ENCODE measurements at regions not wholly inside any gene's neighbourhood (a gene's known extent, or its start where the extent isn't known, plus 50 kb on each side); places are given as distances from the start of the nearest gene placed in this dataset.

- CTCF ChIA-PET, result no interaction called here
- no TSS peak for BruUV-seq (replicated peaks)
- no peak for DNase-seq (ENCODE audit: low spot score)
- TF ChIP-seq EZH2 (IDR thresholded peaks at IDR 0.05; ENCODE audit: borderline replicate concordance, low read depth, low read length, poor library complexity, severe bottlenecking) (no peak), CTCF (conservative IDR thresholded peaks at IDR 0.05; ENCODE audit: low read depth, low read length) (no peak)
- POLR2A ChIA-PET (ENCODE audit: low non-redundant PET), result no interaction called here
- H3K36me3 ChIP-seq (ENCODE audit: insufficient read depth, low read length, poor library complexity, severe bottlenecking), result no peaks in the 10 kb centered on the region
- H3K27ac ChIP-seq (ENCODE audit: low read depth, low read length, poor library complexity, severe bottlenecking), result no peak overlapping the region
- no peaks in the 10 kb centered on the region for H3K27me3 ChIP-seq (replicated peaks; ENCODE audit: insufficient read depth, low read depth, low read length, poor library complexity)
- H3K9me3 ChIP-seq (ENCODE audit: low read depth, low read length, poor library complexity, severe bottlenecking), result no peaks in the 10 kb centered on the region
- intact Hi-C loops (cut with micrococcal nuclease; ENCODE audit: unreplicated experiment), result loop anchor here (5.0 kb wide), 1 partner anchor 42 kb away; no protein-coding TSS in a partner anchor
- H3K4me1 ChIP-seq (ENCODE audit: insufficient read depth, low read length, poor library complexity, severe bottlenecking), result no peaks in the 10 kb centered on the region
- no peak overlapping the region for H3K4me3 ChIP-seq (ENCODE audit: low read depth, low read length, poor library complexity, severe bottlenecking)
Observed at GRCh38 chr7:142470544-142470830, 212.6 kb upstream of the PRSS58 start.

GRCh38 chr7:142469696-142470543 lies 212.1 kb upstream of the PRSS58 start:
- no peaks in the 10 kb centered on the region for H3K4me1 ChIP-seq (ENCODE audit: insufficient read depth, low read length, poor library complexity, severe bottlenecking)
- intact Hi-C loops (cut with micrococcal nuclease; ENCODE audit: unreplicated experiment), result loop anchor here (5.0 kb wide), 1 partner anchor 42 kb away; no protein-coding TSS in a partner anchor
- H3K36me3 ChIP-seq (ENCODE audit: insufficient read depth, low read length, poor library complexity, severe bottlenecking), result no peaks in the 10 kb centered on the region
- TF ChIP-seq CTCF (conservative IDR thresholded peaks at IDR 0.05; ENCODE audit: low read depth, low read length) (no peak), EZH2 (IDR thresholded peaks at IDR 0.05; ENCODE audit: borderline replicate concordance, low read depth, low read length, poor library complexity, severe bottlenecking) (no peak)
- BruUV-seq (replicated peaks), result no TSS peak
- POLR2A ChIA-PET (ENCODE audit: low non-redundant PET), result no interaction called here
- H3K27ac ChIP-seq (ENCODE audit: low read depth, low read length, poor library complexity, severe bottlenecking), result no peak overlapping the region
- H3K4me3 ChIP-seq (ENCODE audit: low read depth, low read length, poor library complexity, severe bottlenecking), result no peak overlapping the region
- no peaks in the 10 kb centered on the region for H3K27me3 ChIP-seq (replicated peaks; ENCODE audit: insufficient read depth, low read depth, low read length, poor library complexity)
- no peaks in the 10 kb centered on the region for H3K9me3 ChIP-seq (ENCODE audit: low read depth, low read length, poor library complexity, severe bottlenecking)
- CTCF ChIA-PET, result no interaction called here
- DNase-seq (ENCODE audit: low spot score), result no peak

- no peak for DNase-seq (ENCODE audit: low spot score)
- Histone ChIP-seq H3K27ac (ENCODE audit: low read depth, low read length, poor library complexity, severe bottlenecking) (no peak overlapping the region), H3K36me3 (ENCODE audit: insufficient read depth, low read length, poor library complexity, severe bottlenecking) (no peaks in the 10 kb centered on the region), H3K9me3 (ENCODE audit: low read depth, low read length, poor library complexity, severe bottlenecking) (no peaks in the 10 kb centered on the region), H3K27me3 (replicated peaks; ENCODE audit: insufficient read depth, low read depth, low read length, poor library complexity) (no peaks in the 10 kb centered on the region), H3K4me3 (ENCODE audit: low read depth, low read length, poor library complexity, severe bottlenecking) (no peak overlapping the region), H3K4me1 (ENCODE audit: insufficient read depth, low read length, poor library complexity, severe bottlenecking) (no peaks in the 10 kb centered on the region)
- intact Hi-C loops (cut with micrococcal nuclease; ENCODE audit: unreplicated experiment), result no loop called here
- ChIA-PET CTCF (no interaction called here), POLR2A (ENCODE audit: low non-redundant PET) (no interaction called here)
- BruUV-seq (replicated peaks), result no TSS peak
- no peak for TF ChIP-seq CTCF (conservative IDR thresholded peaks at IDR 0.05; ENCODE audit: low read depth, low read length)
- no peak for TF ChIP-seq EZH2 (IDR thresholded peaks at IDR 0.05; ENCODE audit: borderline replicate concordance, low read depth, low read length, poor library complexity, severe bottlenecking)
Observed at GRCh38 chr7:142468871-142469665, 211.2 kb upstream of the PRSS58 start.
